ENCODE measurements at regions not wholly inside any gene's neighbourhood (a gene's known extent, or its start where the extent isn't known, plus 50 kb on each side); places are given as distances from the start of the nearest gene placed in this dataset.

GRCh38 chr4:137768881-137769280 is 236.6 kb upstream of the PCDH18 start:
- TF ChIP-seq, protein P1, sequence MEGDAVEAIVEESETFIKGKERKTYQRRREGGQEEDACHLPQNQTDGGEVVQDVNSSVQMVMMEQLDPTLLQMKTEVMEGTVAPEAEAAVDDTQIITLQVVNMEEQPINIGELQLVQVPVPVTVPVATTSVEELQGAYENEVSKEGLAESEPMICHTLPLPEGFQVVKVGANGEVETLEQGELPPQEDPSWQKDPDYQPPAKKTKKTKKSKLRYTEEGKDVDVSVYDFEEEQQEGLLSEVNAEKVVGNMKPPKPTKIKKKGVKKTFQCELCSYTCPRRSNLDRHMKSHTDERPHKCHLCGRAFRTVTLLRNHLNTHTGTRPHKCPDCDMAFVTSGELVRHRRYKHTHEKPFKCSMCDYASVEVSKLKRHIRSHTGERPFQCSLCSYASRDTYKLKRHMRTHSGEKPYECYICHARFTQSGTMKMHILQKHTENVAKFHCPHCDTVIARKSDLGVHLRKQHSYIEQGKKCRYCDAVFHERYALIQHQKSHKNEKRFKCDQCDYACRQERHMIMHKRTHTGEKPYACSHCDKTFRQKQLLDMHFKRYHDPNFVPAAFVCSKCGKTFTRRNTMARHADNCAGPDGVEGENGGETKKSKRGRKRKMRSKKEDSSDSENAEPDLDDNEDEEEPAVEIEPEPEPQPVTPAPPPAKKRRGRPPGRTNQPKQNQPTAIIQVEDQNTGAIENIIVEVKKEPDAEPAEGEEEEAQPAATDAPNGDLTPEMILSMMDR (IDR thresholded peaks at IDR 0.05): no peak
- no peak for TF ChIP-seq POLR2A (IDR thresholded peaks at IDR 0.05)
- no peaks in the 10 kb centered on the region for H3K4me1 ChIP-seq
- no peaks in the 10 kb centered on the region for H3K9me3 ChIP-seq
- WGBS, 2 donors: 64 to 88% methylated on average over 1 of the region's 1 CpG
- no peak overlapping the region for H3K27ac ChIP-seq
- no peak for DNase-seq
- H3K27me3 ChIP-seq: no peaks in the 10 kb centered on the region
- no peaks in the 10 kb centered on the region for H3K36me3 ChIP-seq (ENCODE audit: low read depth, missing control alignments)
- H3K4me3 ChIP-seq: no peak overlapping the region
- intact Hi-C loops (cut with DNase I; ENCODE audit: low total_unique reads): no loop called here

GRCh38 chr4:137768196-137768595 is 235.9 kb upstream of the PCDH18 start:
- Histone ChIP-seq H3K4me1 (no peaks in the 10 kb centered on the region), H3K9me3 (no peaks in the 10 kb centered on the region), H3K4me3 (no peak overlapping the region), H3K27ac (no peak overlapping the region), H3K36me3 (ENCODE audit: low read depth, missing control alignments) (no peaks in the 10 kb centered on the region), H3K27me3 (no peaks in the 10 kb centered on the region)
- no peak for DNase-seq
- 56 to 75% methylated on average over 1 of the region's 1 CpG for WGBS, 2 donors
- intact Hi-C loops (cut with DNase I; ENCODE audit: low total_unique reads): no loop called here
- TF ChIP-seq, protein P1 (IDR thresholded peaks at IDR 0.05): no peak
- TF ChIP-seq POLR2A (IDR thresholded peaks at IDR 0.05): no peak

DNA sequence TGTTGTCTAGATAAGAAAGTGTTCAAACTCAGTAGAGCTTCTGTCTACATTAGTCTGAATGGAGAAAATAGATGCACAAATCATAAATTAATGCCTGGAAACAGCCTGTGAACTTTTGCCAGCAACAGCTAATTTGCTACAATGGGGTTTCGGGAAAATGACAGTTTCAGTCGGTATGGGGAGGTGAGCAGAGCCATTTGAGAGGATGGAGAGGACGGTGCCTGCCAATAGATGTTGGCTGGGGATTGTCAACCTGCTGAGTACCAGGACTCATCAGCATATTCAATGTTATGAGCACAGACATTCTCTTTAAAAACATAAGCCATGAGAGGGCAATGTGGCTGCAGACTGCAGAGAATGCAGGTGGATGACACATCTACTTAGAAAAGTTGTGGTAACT is 230.3 kb upstream of the PCDH18 start:
- Histone ChIP-seq H3K36me3 (ENCODE audit: low read depth, missing control alignments) (no peaks in the 10 kb centered on the region), H3K9me3 (no peaks in the 10 kb centered on the region), H3K4me1 (no peaks in the 10 kb centered on the region), H3K27ac (no peak overlapping the region), H3K27me3 (no peaks in the 10 kb centered on the region), H3K4me3 (no peak overlapping the region)
- no peak for DNase-seq
- WGBS, 2 donors: 56 to 88% methylated on average over 3 of the region's 3 CpGs
- TF ChIP-seq, protein P1 (IDR thresholded peaks at IDR 0.05): no peak
- TF ChIP-seq POLR2A (IDR thresholded peaks at IDR 0.05): no peak
- intact Hi-C loops (cut with DNase I; ENCODE audit: low total_unique reads): no loop called here

GRCh38 chr4:137754652-137755471 is 222.6 kb upstream of the PCDH18 start:
- Histone ChIP-seq H3K4me3 (no peak overlapping the region), H3K4me1 (no peaks in the 10 kb centered on the region), H3K9me3 (no peaks in the 10 kb centered on the region), H3K36me3 (ENCODE audit: low read depth, missing control alignments) (no peaks in the 10 kb centered on the region), H3K27me3 (no peaks in the 10 kb centered on the region), H3K27ac (no peak overlapping the region)
- DNase-seq: no peak
- intact Hi-C loops (cut with DNase I; ENCODE audit: low total_unique reads): no loop called here
- 52 to 73% methylated on average over 1 of the region's 1 CpG for WGBS, 2 donors
- TF ChIP-seq, protein P1 (IDR thresholded peaks at IDR 0.05): no peak
- TF ChIP-seq POLR2A (IDR thresholded peaks at IDR 0.05): no peak

DNA sequence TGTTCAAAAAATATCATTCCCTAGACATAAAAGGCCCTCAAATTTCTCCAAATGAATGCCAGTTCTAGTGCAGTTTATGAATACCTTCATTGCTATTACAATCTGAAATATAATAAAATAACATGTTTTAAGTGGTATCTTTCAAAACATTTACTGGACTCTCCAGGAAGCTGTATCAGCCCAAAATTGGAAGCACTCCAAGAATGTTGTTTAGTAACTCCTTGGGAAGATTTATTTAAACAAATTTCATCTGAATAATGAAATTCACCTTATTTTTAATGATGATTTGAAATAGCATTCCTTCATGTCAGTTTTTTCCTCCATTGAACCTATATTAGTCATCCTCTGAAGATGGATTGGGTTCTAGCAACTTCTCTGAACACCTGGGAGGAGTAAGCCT is 217.2 kb upstream of the PCDH18 start:
- Histone ChIP-seq H3K4me1 (no peaks in the 10 kb centered on the region), H3K4me3 (no peak overlapping the region), H3K9me3 (no peaks in the 10 kb centered on the region), H3K27me3 (no peaks in the 10 kb centered on the region), H3K27ac (no peak overlapping the region), H3K36me3 (ENCODE audit: low read depth, missing control alignments) (no peaks in the 10 kb centered on the region)
- no peak for DNase-seq
- TF ChIP-seq, protein P1 (IDR thresholded peaks at IDR 0.05): no peak
- TF ChIP-seq POLR2A (IDR thresholded peaks at IDR 0.05): no peak
- intact Hi-C loops (cut with DNase I; ENCODE audit: low total_unique reads): no loop called here

Measured in testis (tissue), 2 donors.